SK-N-SH (cell line): ENCODE measurements at regions not wholly inside any gene's neighbourhood (a gene's known extent, or its start where the extent isn't known, plus 50 kb on each side); places are given as distances from the start of the nearest gene placed in this dataset.

Source experiments
- CHD2 ChIP-seq: fragments of 150-350 bp; IDR thresholded peaks from 2 replicates; pipeline ENCODE4 v1.6.1; 2018; ENCODE audit warnings: low read length; ENCODE audit not compliant: partially characterized antibody
- CTCF ChIP-seq: fragments of 200-600 bp; sonication (generic); IDR thresholded peaks from 2 replicates; pipeline ENCODE4 v1.6.1; 2017; ENCODE audit warnings: antibody characterized with exemption, mild to moderate bottlenecking, moderate library complexity
- EZH2phosphoT487 ChIP-seq: fragments of 200-600 bp; sonication (generic); IDR thresholded peaks from 2 replicates; pipeline ENCODE4 v1.6.1; 2017; ENCODE audit warnings: low read depth, mixed run types, mild to moderate bottlenecking, antibody characterized with exemption, moderate library complexity, borderline replicate concordance
- GABPA ChIP-seq: IDR thresholded peaks from 2 replicates; pipeline ENCODE4 v1.4.0; 2012; ENCODE audit warnings: low read depth, mild to moderate bottlenecking
- GATA2 ChIP-seq: sonication (generic); formaldehyde crosslinking; IDR thresholded peaks from 2 replicates; pipeline ENCODE4 v1.5.0; 2020; ENCODE audit warnings: mild to moderate bottlenecking, missing genetic modification reagents
- IRF3 ChIP-seq: fragments of 150-350 bp; IDR thresholded peaks from 2 replicates; pipeline ENCODE4 v1.6.1; 2016; ENCODE audit warnings: mild to moderate bottlenecking, low read depth, low read length
- MAX ChIP-seq: IDR thresholded peaks from 2 replicates; pipeline ENCODE4 v1.4.0; 2012; ENCODE audit warnings: low read depth
- MEF2A ChIP-seq: IDR thresholded peaks from 2 replicates; pipeline ENCODE4 v1.4.0; 2012; ENCODE audit warnings: low read depth, borderline replicate concordance
- NRF1 ChIP-seq: IDR thresholded peaks from 2 replicates; pipeline ENCODE4 v1.6.1; 2012; ENCODE audit warnings: low read depth, mild to moderate bottlenecking, low read length
- POLR2AphosphoS5 ChIP-seq: IDR thresholded peaks from 2 replicates; pipeline ENCODE4 v1.6.1; 2012; ENCODE audit warnings: low read depth, low read length
- REST ChIP-seq: IDR thresholded peaks from 2 replicates; pipeline ENCODE4 v1.6.1; 2012; ENCODE audit warnings: mild to moderate bottlenecking, low read depth, low read length, moderate library complexity
- TAF1 ChIP-seq: IDR thresholded peaks from 2 replicates; pipeline ENCODE4 v1.6.1; 2012; ENCODE audit warnings: low read depth, mild to moderate bottlenecking, low read length, moderate library complexity, borderline replicate concordance
- TCF12 ChIP-seq: IDR thresholded peaks from 2 replicates; pipeline ENCODE4 v1.4.0; 2012
- YY1 ChIP-seq: IDR thresholded peaks from 2 replicates; pipeline ENCODE4 v1.4.0; 2012; ENCODE audit warnings: low read depth, mild to moderate bottlenecking

GRCh38 chr12:42776396-42776795 is 186.8 kb upstream of the PRICKLE1 start:
- no peak for TF ChIP-seq POLR2AphosphoS5
- TF ChIP-seq CTCF: no peak
- no peak for TF ChIP-seq REST
- TF ChIP-seq CHD2: no peak
- no peak for TF ChIP-seq TAF1
- TF ChIP-seq GATA2 (CRISPR knock-in tag): no peak
- no peak for TF ChIP-seq EZH2phosphoT487
- no peak for TF ChIP-seq NRF1
- no peak for TF ChIP-seq TCF12
- TF ChIP-seq YY1: no peak
- no peak for TF ChIP-seq MAX
- TF ChIP-seq IRF3: no peak
- no peak for TF ChIP-seq MEF2A
- TF ChIP-seq GABPA: no peak
